ENCODE measurements at regions not wholly inside any gene's neighbourhood (a gene's known extent, or its start where the extent isn't known, plus 50 kb on each side); places are given as distances from the start of the nearest gene placed in this dataset.

DNA sequence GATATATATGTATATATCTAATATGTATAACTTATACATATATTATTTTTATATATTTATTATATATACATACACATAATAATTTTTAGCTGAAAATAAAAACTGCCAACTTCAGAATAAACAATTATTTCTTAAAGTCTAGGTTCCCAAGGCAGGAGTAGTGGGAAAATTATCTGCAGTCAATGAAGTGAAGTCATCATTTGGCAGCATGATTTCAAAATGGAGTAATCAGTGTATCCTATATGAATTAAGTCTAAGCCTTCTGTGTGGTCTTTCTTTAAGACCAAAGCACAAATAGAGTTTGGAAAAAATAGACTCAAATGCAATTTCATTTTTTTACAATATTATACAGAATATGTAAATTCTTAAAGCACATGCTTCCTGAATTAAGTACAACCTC is 251.0 kb downstream of the SAMD5 start:
- DNase-seq = no peak

- DNase-seq = no peak
Measured at GRCh38 chr6:147765541-147765940, 257.1 kb downstream of the SAMD5 start.

DNA sequence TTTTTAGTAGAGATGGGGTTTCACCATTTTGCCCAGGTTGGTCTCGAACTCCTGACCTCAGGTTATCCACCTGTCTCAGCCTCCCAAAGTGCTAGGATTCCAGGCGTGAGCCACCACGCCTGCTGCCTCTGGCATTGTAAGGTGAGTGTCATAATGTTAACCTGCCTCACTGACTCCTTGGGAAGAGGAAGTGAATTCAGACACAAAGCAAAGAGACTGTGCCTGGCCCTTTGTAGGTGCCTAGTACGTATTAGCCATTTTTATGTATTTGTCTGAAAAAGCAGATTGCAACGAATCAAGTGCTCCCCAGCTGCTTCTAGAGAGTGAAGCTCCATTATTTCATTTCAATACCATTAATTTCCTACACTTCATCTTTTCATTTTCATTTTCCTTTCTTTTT is 260.5 kb downstream of the SAMD5 start:
- no peak for DNase-seq

GRCh38 chr6:147769496-147770087 is 261.1 kb downstream of the SAMD5 start:
- no peak for DNase-seq

DNA sequence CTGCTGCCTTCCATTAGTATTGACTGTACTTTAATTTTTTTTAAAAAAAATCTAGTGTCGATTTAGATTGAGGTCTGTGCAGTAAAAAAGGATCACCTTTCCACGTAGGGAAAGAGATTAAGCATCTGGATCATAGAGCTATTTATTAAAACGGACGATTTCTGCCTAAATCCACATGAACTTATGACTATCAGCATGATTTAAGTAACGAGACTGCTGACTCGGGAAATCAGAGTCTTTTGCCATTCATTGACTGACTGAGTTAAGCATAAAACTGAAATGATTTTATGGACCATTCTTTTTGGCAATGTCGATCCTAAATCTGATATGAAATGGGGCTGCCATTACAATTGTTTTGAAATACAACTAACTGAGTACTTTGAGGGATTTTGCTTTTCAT is 261.7 kb downstream of the SAMD5 start:
- no peak for DNase-seq

GRCh38 chr6:147772724-147773123 is 264.2 kb downstream of the SAMD5 start:
- no peak for DNase-seq

DNA sequence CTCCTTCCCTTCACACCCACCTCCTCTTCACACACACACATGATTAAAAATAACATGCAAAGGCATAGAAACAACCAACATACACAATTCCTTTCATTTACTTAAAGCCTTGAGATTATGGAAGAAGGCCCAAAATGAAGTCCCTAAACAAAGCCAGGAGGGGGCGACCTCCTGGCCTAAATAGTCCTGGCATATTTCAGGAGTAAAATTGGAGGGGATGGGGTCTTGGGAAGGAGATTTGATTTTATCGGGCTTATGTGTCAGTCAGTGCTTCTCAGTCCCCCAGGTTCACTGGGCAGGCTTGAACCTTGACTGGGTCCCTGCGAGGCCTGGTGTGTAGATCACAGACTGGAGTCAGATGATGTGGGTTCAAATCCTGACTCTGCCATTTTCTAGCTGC is 266.4 kb downstream of the SAMD5 start:
- DNase-seq = no peak

GRCh38 chr6:147776631-147777213 is 268.2 kb downstream of the SAMD5 start:
- DNase-seq = no peak

DNA sequence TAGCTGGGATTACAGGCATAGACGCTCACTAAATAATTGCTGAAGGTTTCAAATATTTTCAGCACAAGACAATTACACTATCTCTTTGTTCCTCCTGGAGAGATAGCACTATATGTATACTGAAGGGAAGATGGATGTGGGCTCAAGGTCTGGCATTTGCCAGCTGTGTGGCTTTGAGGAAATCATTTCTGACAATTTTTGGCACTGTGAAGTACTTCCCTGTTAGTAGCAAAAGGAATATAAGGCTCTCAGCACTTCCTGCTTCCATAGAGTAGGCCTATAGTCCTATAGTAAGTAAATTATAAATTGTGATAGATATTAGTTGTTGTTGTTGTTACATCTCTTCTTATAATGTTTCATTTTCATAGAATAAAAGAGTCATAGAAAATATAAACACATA is 271.1 kb downstream of the SAMD5 start:
- no peak for DNase-seq

DNA sequence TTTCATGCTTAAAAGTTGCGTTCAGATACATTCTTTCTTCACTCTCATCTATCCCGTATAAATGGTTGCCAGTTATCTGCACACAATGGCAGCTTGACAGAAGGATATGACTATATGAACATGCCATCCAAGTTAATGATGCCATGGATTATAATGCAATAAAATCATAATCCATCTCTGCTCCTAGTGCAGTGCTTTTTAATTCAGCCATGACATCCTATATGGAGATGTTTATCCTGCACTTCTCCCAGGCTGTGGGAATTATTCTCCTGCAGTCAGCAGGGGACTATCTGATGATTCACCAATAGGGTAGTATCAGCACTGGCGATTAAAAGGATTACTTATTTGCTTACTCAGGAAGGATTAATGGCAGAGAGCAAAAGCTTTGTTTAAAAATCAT is 273.8 kb downstream of the SAMD5 start:
- DNase-seq = no peak

- no peak for DNase-seq
Measured at GRCh38 chr6:147784371-147784770, 275.9 kb downstream of the SAMD5 start.

DNA sequence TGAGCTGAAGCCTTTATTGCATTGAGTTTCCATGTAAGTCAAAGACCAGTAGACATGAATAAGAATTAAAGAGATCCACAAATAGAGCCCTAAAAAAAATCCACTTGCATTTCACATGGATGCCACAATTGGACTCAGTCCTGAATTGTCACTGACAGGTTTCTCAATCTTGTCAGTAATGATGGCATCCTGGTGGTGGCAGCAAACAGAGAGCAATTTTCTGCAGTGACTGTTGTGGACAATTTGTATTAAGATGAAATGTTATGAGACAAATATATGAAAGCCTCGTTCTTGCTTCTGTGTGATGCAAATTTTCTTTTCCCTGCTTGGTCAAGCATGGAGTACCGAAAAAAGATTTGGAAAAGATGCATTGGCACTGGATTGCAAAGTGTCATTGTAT is 278.9 kb downstream of the SAMD5 start:
- DNase-seq = no peak

DNA sequence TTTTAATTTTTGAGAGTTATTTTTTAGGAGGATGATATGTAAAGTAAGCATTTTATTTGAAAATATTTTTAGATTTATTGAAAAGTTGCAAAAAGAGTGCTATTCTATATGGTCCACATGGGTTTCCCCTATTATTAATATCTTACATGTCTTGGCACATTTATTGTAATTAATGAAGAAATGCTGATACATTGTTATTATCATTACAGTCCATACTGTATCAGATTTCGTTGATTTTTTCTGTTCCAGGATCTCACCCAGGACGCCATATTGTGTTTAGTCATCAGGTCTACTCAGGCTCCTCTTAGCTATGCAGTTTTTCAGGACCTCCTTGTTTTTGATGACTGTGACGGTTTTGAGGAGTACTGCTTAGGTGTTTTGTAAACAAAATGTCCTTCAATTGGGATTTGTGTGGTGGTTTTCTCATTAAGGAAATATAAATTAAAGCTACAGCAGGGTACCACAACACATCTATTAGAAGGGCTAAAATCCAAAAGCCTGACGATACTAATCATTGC is 281.0 kb downstream of the SAMD5 start:
- DNase-seq = no peak

GRCh38 chr6:147793871-147794643 is 285.6 kb downstream of the SAMD5 start:
- no peak for DNase-seq

DNA sequence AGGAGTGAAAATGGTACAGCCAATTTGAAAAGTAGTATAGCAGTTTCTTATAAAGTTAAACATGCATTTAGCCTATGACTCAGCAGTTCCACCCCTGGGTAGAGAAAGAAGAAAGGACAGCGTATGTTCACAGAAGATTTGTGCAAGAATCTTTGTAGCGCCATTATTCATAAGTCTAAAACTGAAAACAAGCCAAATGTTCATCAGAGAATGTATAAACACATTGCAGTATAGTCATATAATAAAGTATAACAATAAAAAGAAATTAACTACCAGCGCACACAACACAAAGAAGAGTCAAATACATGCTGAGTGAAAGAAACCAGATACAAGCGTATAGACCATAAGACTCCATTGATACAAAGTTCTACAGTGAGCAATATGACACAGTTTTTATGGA is 294.0 kb downstream of the SAMD5 start:
- no peak for DNase-seq

GRCh38 chr6:147805155-147805554 is 296.7 kb downstream of the SAMD5 start:
- no peak for DNase-seq

GRCh38 chr6:147806697-147807096 is 298.2 kb downstream of the SAMD5 start:
- no peak for DNase-seq

GRCh38 chr6:147808640-147809039 is 300.1 kb downstream of the SAMD5 start:
- DNase-seq = no peak

DNA sequence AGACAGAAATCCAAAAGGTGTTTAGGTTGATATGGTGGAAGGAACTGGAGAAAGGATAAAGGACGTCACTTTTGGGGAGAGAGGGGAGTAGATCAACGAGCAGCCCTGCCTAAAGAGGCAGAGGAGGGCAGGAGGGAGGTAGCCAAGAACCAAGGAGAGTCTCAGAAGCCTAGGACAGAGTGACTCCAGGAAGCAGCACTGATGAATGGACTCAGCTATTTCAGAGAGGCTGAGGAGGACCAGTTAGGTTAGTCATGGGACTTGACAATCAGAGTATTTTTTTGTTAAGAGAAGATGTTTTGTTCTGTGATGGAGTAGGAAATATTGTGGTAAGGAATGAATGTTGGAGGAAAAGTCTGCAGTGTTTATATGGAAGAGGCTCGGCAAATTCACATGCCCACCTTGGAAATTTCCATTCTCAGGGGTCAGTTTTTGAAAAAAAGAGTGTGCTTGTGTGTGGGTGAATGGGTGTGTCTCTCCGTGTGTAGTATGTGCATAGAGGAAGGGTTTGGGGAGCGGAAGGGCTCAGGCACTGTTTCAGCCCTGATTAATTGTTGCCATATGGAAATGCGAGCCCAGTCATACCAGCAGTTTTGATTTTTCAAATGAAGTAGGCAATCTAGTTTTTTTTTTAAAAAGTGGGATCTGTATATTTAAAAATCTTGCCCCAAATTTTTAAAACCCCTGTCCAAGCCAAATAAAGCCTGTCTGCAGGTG is 303.6 kb downstream of the SAMD5 start:
- no peak for DNase-seq

GRCh38 chr6:147817042-147817689 is 308.7 kb downstream of the SAMD5 start:
- no peak for DNase-seq

GRCh38 chr6:147820520-147820919 is 312.0 kb downstream of the SAMD5 start:
- no peak for DNase-seq

DNA sequence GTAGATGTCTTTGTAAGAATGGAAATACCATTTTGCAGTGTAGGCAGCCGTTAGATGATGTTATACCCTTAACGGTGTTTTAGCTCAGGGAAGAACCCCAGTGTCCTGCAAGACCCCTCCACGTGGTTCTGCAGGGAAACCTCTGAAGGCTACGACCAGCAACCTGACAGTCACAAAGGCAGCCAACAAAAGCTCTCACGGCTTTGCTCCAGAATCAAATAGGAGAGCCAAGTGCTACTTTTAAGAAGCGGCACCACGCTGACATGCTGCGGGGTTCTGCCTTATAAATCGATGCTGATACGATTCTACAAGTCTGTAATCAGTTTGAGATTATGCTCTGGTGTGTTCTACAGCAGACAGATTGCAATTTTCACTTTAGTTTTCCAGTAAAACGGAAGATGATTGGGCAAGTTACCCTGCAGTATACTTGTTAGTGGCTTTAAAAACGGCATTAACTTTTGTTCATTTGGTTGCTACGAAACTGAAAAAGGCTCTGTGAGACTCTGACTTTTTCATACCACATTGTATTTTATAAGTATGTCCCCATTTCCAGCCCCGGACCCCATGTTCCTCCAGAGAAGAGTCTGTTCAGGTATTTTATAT is 312.9 kb downstream of the SAMD5 start:
- DNase-seq = no peak

DNA sequence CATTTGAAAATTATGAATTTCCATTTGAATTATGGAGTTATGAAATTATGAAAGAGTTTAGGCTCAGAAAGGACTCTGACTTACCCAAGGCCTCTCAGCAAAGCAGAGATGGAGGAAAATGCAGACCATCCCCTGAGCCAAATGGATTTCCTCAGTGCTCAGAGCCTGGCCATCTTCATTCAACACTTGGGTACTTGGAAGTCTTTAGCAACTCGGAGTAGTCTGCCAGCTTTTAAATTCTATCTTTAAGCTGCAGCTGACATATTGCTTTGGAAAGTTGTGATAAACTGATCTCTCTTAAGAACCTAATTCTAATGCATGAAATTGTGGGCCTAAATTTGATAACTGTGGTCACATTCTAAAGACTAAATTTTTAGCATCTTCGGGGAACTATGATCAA is 315.4 kb downstream of the SAMD5 start:
- DNase-seq = no peak

Measured in CD4-positive, alpha-beta T cell treated with Interleukin-6 for 4 hours (primary cell).